ENCODE measurements at regions not wholly inside any gene's neighbourhood (a gene's known extent, or its start where the extent isn't known, plus 50 kb on each side); places are given as distances from the start of the nearest gene placed in this dataset.

- no peak for DNase-seq (ENCODE audit: low read depth)
- POLR2A ChIA-PET: no interaction called here
Measured at GRCh38 chr12:132389026-132389425, 59.6 kb upstream of the GALNT9 start.

GRCh38 chr12:132388379-132389015 lies 59.1 kb upstream of the GALNT9 start:
- TF ChIP-seq CTCF (IDR thresholded peaks at IDR 0.05; ENCODE audit: insufficient read depth, low read depth, low read length): no peak
- Histone ChIP-seq H3K27me3 (ENCODE audit: control insufficient read depth, insufficient read depth, low read length) (peaks cover 27% of the 10 kb centered on the region), H3K36me3 (ENCODE audit: control insufficient read depth, insufficient read depth, low read length) (no peaks in the 10 kb centered on the region), H3K4me3 (ENCODE audit: low read depth, low read length) (no peak overlapping the region)
- CTCF ChIA-PET: interaction anchor here (0.7 kb wide), 1 partner anchor 9 kb away, joined by 3 read pairs; no protein-coding TSS in a partner anchor
- POLR2A ChIA-PET: no interaction called here
- no peak for DNase-seq (ENCODE audit: low read depth)

More at GRCh38 chr12:132389026-132389425, 59.6 kb upstream of the GALNT9 start:
- H3K36me3 ChIP-seq (ENCODE audit: control insufficient read depth, insufficient read depth, low read length): no peaks in the 10 kb centered on the region
- CTCF ChIA-PET: no interaction called here
- H3K27me3 ChIP-seq (ENCODE audit: control insufficient read depth, insufficient read depth, low read length): peaks cover 27% of the 10 kb centered on the region
- no peak overlapping the region for H3K4me3 ChIP-seq (ENCODE audit: low read depth, low read length)
- TF ChIP-seq CTCF (IDR thresholded peaks at IDR 0.05; ENCODE audit: insufficient read depth, low read depth, low read length): no peak

DNA sequence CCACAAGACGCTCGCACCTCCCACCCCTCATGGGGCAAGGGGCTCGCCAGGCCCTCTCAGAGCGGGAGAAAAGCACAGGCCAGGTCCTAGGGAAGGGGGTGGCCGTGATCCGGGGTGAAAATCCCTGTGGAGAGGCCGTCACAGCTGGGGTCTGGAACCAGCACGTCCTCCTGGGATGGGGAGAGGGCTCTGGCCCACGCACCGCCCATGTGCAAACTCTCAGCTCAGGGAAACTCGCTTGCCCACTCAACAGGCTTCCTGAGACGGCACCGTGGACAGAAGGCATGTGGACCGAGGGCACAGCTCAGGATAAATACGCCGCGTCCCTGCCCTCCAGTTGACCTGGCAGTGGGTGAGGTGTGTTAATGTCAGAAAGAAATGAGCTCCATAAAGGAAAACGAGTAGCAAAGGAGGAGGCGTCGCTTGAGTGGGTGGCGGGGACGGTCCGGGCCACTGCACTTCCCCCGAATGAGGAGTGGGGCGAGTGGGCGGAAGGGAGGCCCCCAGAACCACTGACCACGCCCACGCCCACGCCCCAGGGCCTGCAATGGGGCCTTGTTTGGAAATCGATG lies 57.6 kb upstream of the GALNT9 start:
- no peak for DNase-seq (ENCODE audit: low read depth)
- H3K27me3 ChIP-seq (ENCODE audit: control insufficient read depth, insufficient read depth, low read length): peaks cover 27% of the 10 kb centered on the region
- no peaks in the 10 kb centered on the region for H3K36me3 ChIP-seq (ENCODE audit: control insufficient read depth, insufficient read depth, low read length)
- TF ChIP-seq CTCF (IDR thresholded peaks at IDR 0.05; ENCODE audit: insufficient read depth, low read depth, low read length): no peak
- CTCF ChIA-PET: no interaction called here
- POLR2A ChIA-PET: no interaction called here
- H3K4me3 ChIP-seq (ENCODE audit: low read depth, low read length): no peak overlapping the region

GRCh38 chr12:132385923-132386751 lies 56.7 kb upstream of the GALNT9 start:
- POLR2A ChIA-PET: no interaction called here
- CTCF ChIA-PET: no interaction called here
- no peak overlapping the region for H3K4me3 ChIP-seq (ENCODE audit: low read depth, low read length)
- no peak for DNase-seq (ENCODE audit: low read depth)
- no peak for TF ChIP-seq CTCF (IDR thresholded peaks at IDR 0.05; ENCODE audit: insufficient read depth, low read depth, low read length)
- no peaks in the 10 kb centered on the region for H3K36me3 ChIP-seq (ENCODE audit: control insufficient read depth, insufficient read depth, low read length)
- H3K27me3 ChIP-seq (ENCODE audit: control insufficient read depth, insufficient read depth, low read length): peaks cover 29% of the 10 kb centered on the region
